H1 (cell line): ENCODE measurements at regions not wholly inside any gene's neighbourhood (a gene's known extent, or its start where the extent isn't known, plus 50 kb on each side); places are given as distances from the start of the nearest gene placed in this dataset.

Experiments used
- CTCF ChIA-PET: fragments of 300-600 bp; sonication (Branson Sonifier 250); formaldehyde crosslinking; loops from one replicate; lab custom pipeline; 2021; ENCODE audit not compliant: partially characterized antibody; lab: Charles Lee
- POLR2A ChIA-PET: fragments of 300-600 bp; sonication (Branson Sonifier 250); formaldehyde crosslinking; loops from one replicate; lab custom pipeline; 2021; ENCODE audit warnings: inconsistent platforms; ENCODE audit not compliant: partially characterized antibody; lab: Charles Lee
- DNase-seq, 2 experiments: peaks; one replicate each; pipeline versions ENCODE4 v3.0.0 to v3.0.0-alpha.2; 2010 to 2022; ENCODE audit warnings: low spot score in 2 of 2, low read depth in 1 of 2, mixed read lengths in 1 of 2
- FAIRE-seq: peaks from 2 replicates; lab custom pipeline; 2011; peaks lifted over from hg19 to GRCh38; lab: Jason Lieb, UNC
- H2AFZ ChIP-seq: 2 replicates; pipeline ENCODE4 v1.8.1; 2012; ENCODE audit warnings: low read length, inconsistent platforms
- H2AK5ac ChIP-seq: 2 replicates; pipeline ENCODE4 v1.6.1; 2013; ENCODE audit warnings: low read depth, low read length
- H2BK120ac ChIP-seq: replicated peaks from 2 replicates; pipeline ENCODE3; 2013; ENCODE audit warnings: low read depth, low read length, inconsistent platforms
- H2BK12ac ChIP-seq: 2 replicates; pipeline ENCODE4 v1.6.1; 2013; ENCODE audit warnings: low read depth, low read length
- H2BK15ac ChIP-seq: 2 replicates; pipeline ENCODE4 v1.6.1; 2013; ENCODE audit warnings: low read length
- H2BK20ac ChIP-seq: 2 replicates; pipeline ENCODE4 v1.6.1; 2013; ENCODE audit warnings: low read length
- H2BK5ac ChIP-seq: 2 replicates; pipeline ENCODE4 v1.6.1; 2013; ENCODE audit warnings: low read depth, low read length
- H3K14ac ChIP-seq: 2 replicates; pipeline ENCODE4 v1.6.1; 2013; ENCODE audit warnings: inconsistent platforms; ENCODE audit not compliant: insufficient read length
- H3K18ac ChIP-seq: 2 replicates; pipeline ENCODE4 v1.6.1; 2013; ENCODE audit warnings: low read length; ENCODE audit errors: extremely low read depth
- H3K23ac ChIP-seq: 2 replicates; pipeline ENCODE4 v1.6.1; 2013; ENCODE audit warnings: inconsistent platforms; ENCODE audit not compliant: insufficient read length
- H3K23me2 ChIP-seq: 2 replicates; pipeline ENCODE4 v1.6.1; 2013; ENCODE audit warnings: low read depth, low read length
- H3K27ac ChIP-seq: 2 replicates; pipeline ENCODE4 v1.6.1; 2011; ENCODE audit warnings: low read depth, low read length, inconsistent platforms
- H3K27me3 ChIP-seq, 4 experiments: replicated peaks in 1 of 4; 1 replicate in 1 of 4; 2 replicates in 3 of 4; pipeline versions ENCODE4 v1.6.1 to v1.8.1; 2011 to 2013; ENCODE audit warnings: low read length in 3 of 4, mild to moderate bottlenecking in 3 of 4, inconsistent platforms in 2 of 4, mixed read lengths in 2 of 4, moderate library complexity in 1 of 4; ENCODE audit not compliant: control insufficient read depth in 3 of 4, insufficient read depth in 3 of 4; ENCODE audit errors: extremely low read depth in 1 of 4
- H3K36me3 ChIP-seq, 4 experiments: 2 replicates each; pipeline versions ENCODE4 v1.6.1 to v1.8.1; 2011 to 2013; ENCODE audit warnings: mild to moderate bottlenecking in 4 of 4, low read length in 3 of 4, moderate library complexity in 2 of 4, control low read depth in 1 of 4, inconsistent platforms in 1 of 4; ENCODE audit not compliant: insufficient read depth in 4 of 4, control insufficient read depth in 2 of 4
- H3K4ac ChIP-seq: replicated peaks from 2 replicates; pipeline ENCODE3; 2013; ENCODE audit warnings: low read length, low read depth, mixed read lengths, inconsistent platforms; ENCODE audit not compliant: insufficient read length
- H3K4me1 ChIP-seq, 4 experiments: replicated peaks in 1 of 4; 1 replicate in 1 of 4; 2 replicates in 3 of 4; pipeline versions ENCODE4 v1.6.1 to v1.8.1; 2011 to 2013; ENCODE audit warnings: low read length in 3 of 4, inconsistent platforms in 2 of 4, mixed read lengths in 1 of 4; ENCODE audit not compliant: insufficient read depth in 4 of 4, control insufficient read depth in 3 of 4
- H3K4me2 ChIP-seq, 2 experiments: 2 replicates each; pipeline versions ENCODE4 v1.6.1 to v1.8.1; 2011 to 2013; ENCODE audit warnings: low read depth in 2 of 2, low read length in 2 of 2, control low read depth in 1 of 2, inconsistent platforms in 1 of 2, mild to moderate bottlenecking in 1 of 2; ENCODE audit not compliant: insufficient read depth in 1 of 2
- H3K4me3 ChIP-seq, 4 experiments: fragments of 200-600, 300-600 bp in 1 of 4; sonication (generic), shearing (Covaris generic), sonication (Bioruptor Twin) in 1 of 4; 2 replicates each; pipeline versions ENCODE4 v1.5.1 to v1.8.1; 2011 to 2016; ENCODE audit warnings: low read length in 4 of 4, low read depth in 3 of 4, control low read depth in 2 of 4, inconsistent platforms in 2 of 4, mild to moderate bottlenecking in 2 of 4, mixed read lengths in 1 of 4, moderate library complexity in 1 of 4; ENCODE audit not compliant: insufficient read depth in 2 of 4; ENCODE audit errors: extremely low read depth in 1 of 4
- H3K56ac ChIP-seq: replicated peaks from 2 replicates; pipeline ENCODE3; 2013; ENCODE audit warnings: low read depth, mild to moderate bottlenecking, mixed read lengths, low read length, inconsistent platforms; ENCODE audit not compliant: insufficient read length
- H3K79me1 ChIP-seq: 2 replicates; pipeline ENCODE4 v1.6.1; 2013; ENCODE audit warnings: low read depth, low read length, control low read depth
- H3K79me2 ChIP-seq, 2 experiments: 2 replicates each; pipeline versions ENCODE4 v1.6.1 to v1.8.1; 2012 to 2013; ENCODE audit warnings: low read length in 2 of 2, mild to moderate bottlenecking in 2 of 2, inconsistent platforms in 1 of 2; ENCODE audit not compliant: insufficient read depth in 2 of 2, control insufficient read depth in 1 of 2
- H3K9ac ChIP-seq, 4 experiments: replicated peaks in 1 of 4; 1 replicate in 1 of 4; 2 replicates in 3 of 4; pipeline versions ENCODE4 v1.6.1 to v1.8.1; 2011 to 2013; ENCODE audit warnings: low read depth in 3 of 4, low read length in 3 of 4, control low read depth in 2 of 4, mild to moderate bottlenecking in 2 of 4, moderate library complexity in 2 of 4, inconsistent platforms in 1 of 4; ENCODE audit errors: extremely low read depth in 1 of 4
- H3K9me3 ChIP-seq, 2 experiments: 2 replicates each; pipeline versions ENCODE4 v1.6.1 to v1.8.1; 2012 to 2013; ENCODE audit warnings: mild to moderate bottlenecking in 2 of 2, moderate library complexity in 2 of 2, control low read depth in 1 of 2, inconsistent platforms in 1 of 2, low read depth in 1 of 2, low read length in 1 of 2, mixed read lengths in 1 of 2; ENCODE audit not compliant: insufficient read depth in 2 of 2
- H4K20me1 ChIP-seq, 2 experiments: replicated peaks in 1 of 2; 2 replicates each; pipeline versions ENCODE3 to v1.8.1; 2011 to 2013; ENCODE audit warnings: inconsistent platforms in 2 of 2, low read length in 2 of 2, mild to moderate bottlenecking in 1 of 2; ENCODE audit not compliant: insufficient read depth in 2 of 2, control insufficient read depth in 1 of 2
- H4K5ac ChIP-seq: 2 replicates; pipeline ENCODE4 v1.6.1; 2013; ENCODE audit warnings: low read length, low read depth, mixed read lengths, inconsistent platforms; ENCODE audit not compliant: insufficient read length
- H4K8ac ChIP-seq: 2 replicates; pipeline ENCODE4 v1.8.0; 2013; ENCODE audit warnings: mild to moderate bottlenecking, moderate library complexity, low read length, inconsistent platforms; ENCODE audit not compliant: insufficient read depth; ENCODE audit errors: extremely low read depth
- H4K91ac ChIP-seq: replicated peaks from 2 replicates; pipeline ENCODE3; 2013; ENCODE audit warnings: low read length, mixed read lengths, inconsistent platforms; ENCODE audit not compliant: insufficient read length
- BRCA1 ChIP-seq: IDR thresholded peaks from 2 replicates; pipeline ENCODE4 v1.6.1; 2012; ENCODE audit warnings: low read depth, low read length, improper control_type of control experiment
- POU5F1 ChIP-seq: IDR thresholded peaks from 2 replicates; pipeline ENCODE4 v1.6.1; 2011; ENCODE audit warnings: low read depth, mild to moderate bottlenecking, low read length, moderate library complexity
- SIN3A ChIP-seq, 2 experiments: IDR thresholded peaks in 1 of 2; conservative IDR thresholded peaks in 1 of 2; 2 replicates each; pipeline ENCODE4 v1.6.1; 2011 to 2012; ENCODE audit warnings: low read length in 2 of 2, improper control_type of control experiment in 1 of 2, low read depth in 1 of 2, mild to moderate bottlenecking in 1 of 2
- TAF1 ChIP-seq: IDR thresholded peaks from 2 replicates; pipeline ENCODE4 v1.6.1; 2011; ENCODE audit warnings: mild to moderate bottlenecking, low read depth, low read length
- WGBS, 2 experiments: shearing (Covaris generic) in 1 of 2; methylation state at CpG; one replicate each; pipeline versions ENCODE4 v1.1.6 to v1.1.7; 2013 to 2015; ENCODE audit warnings: low lambda C conversion rate in 2 of 2, mixed read lengths in 2 of 2, inconsistent platforms in 1 of 2, low coverage in 1 of 2, missing lambda C conversion rate in 1 of 2; ENCODE audit not compliant: insufficient replicate concordance in 2 of 2, insufficient coverage in 1 of 2, insufficient read length in 1 of 2; ENCODE audit errors: extremely low coverage in 1 of 2, missing lambda C conversion rate in 1 of 2; 5-methylcytosine and 5-hydroxymethylcytosine counted together

GRCh38 chr6:121506761-121507754 is 71.6 kb downstream of the GJA1 start:
- H3K4ac ChIP-seq: no peak overlapping the region
- no peak overlapping the region for H2BK5ac ChIP-seq
- no peaks in the 10 kb centered on the region for H3K79me2 ChIP-seq
- no peaks in the 10 kb centered on the region for H3K79me1 ChIP-seq
- H4K8ac ChIP-seq: no peak overlapping the region
- H3K9me3 ChIP-seq: no peaks in the 10 kb centered on the region
- WGBS, 2 experiments: 71% methylated on average over 7 of the region's 7 CpGs; no CpG with 5 or more reads in 1 of the 2 experiments
- no peak overlapping the region for H2BK15ac ChIP-seq
- H3K4me3 ChIP-seq: no peak overlapping the region
- ChIA-PET CTCF (interaction anchor here (0.7 to 0.9 kb wide), 3 partner anchors 20 to 856 kb away, joined by 3 read pairs; no protein-coding TSS in a partner anchor), POLR2A (interaction anchor here (0.6 kb wide), 1 partner anchor 10 kb away, joined by 3 read pairs; no protein-coding TSS in a partner anchor)
- no peak overlapping the region for H3K23ac ChIP-seq
- no peaks in the 10 kb centered on the region for H4K20me1 ChIP-seq
- H3K56ac ChIP-seq: no peak overlapping the region
- no peak for TF ChIP-seq SIN3A (conservative IDR thresholded peaks at IDR 0.05 in 1 of 2, IDR thresholded peaks at IDR 0.05 in 1 of 2; ENCODE audit: low read depth in 1 of 2, low read length in 2 of 2)
- TF ChIP-seq POU5F1: no peak
- no peak for TF ChIP-seq TAF1
- TF ChIP-seq BRCA1: no peak
- no peak overlapping the region for H3K4me2 ChIP-seq
- no peak overlapping the region for H2AK5ac ChIP-seq
- H3K27ac ChIP-seq: no peak overlapping the region
- H3K4me1 ChIP-seq: no peaks in the 10 kb centered on the region
- H4K91ac ChIP-seq: no peak overlapping the region
- FAIRE-seq: no peak
- no peak overlapping the region for H3K9ac ChIP-seq
- no peaks in the 10 kb centered on the region for H3K23me2 ChIP-seq
- H2BK120ac ChIP-seq: no peak overlapping the region
- no peak overlapping the region for H3K18ac ChIP-seq
- H2BK12ac ChIP-seq: no peak overlapping the region
- no peak overlapping the region for H3K14ac ChIP-seq
- no peak overlapping the region for H4K5ac ChIP-seq
- no peaks in the 10 kb centered on the region for H3K36me3 ChIP-seq
- H3K27me3 ChIP-seq: peaks cover 0 to 2% (median 0%) of the 10 kb centered on the region in 4 experiments; a peak in 1 of 7 replicates
- no peak for DNase-seq
- H2BK20ac ChIP-seq: no peak overlapping the region
- H2AFZ ChIP-seq: 0 out of 2 replicates have a peak overlapping the region, but pooled peaks have one; percentile 52
